ENCODE measurements at regions not wholly inside any gene's neighbourhood (a gene's known extent, or its start where the extent isn't known, plus 50 kb on each side); places are given as distances from the start of the nearest gene placed in this dataset.

DNA sequence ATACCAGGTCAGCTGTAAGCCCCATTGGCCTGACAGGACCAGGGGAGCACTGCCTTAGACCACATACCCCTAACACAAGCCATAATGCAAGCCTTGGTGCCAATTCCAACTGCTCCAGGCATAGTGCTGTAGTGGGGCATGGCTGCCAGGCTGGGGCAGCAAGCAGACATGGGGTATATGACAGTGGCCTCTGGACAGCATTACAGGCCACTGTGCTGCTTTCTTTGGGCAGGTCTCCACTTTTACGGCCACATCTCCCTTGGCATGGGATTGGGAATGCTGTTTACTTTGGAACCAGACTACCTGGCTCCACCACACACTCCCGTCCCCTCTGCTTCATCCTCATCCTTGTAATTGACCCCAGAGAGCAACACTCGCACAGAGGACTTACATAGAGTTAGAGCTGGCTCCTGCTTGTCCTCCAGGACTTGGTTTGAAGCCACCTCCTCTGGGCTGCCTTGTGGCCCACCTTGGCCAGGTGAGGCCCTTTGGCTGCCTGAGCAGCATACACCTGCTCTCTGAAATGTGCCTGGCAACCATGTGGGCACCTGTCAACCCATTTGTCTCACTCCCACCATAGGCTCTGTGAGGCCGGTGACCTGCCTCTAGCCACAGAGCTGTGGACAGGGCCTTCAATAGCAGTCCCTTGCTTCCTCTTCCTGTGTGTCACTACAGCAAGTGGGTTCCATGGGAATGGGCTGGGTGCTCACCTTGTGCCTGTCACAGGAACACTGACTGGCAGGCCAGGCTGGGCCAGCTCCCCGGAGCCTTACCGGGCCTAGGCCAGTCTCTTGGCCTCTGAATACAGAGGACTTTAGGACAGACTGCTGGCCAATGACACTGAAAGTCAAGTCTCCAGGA is 262.6 kb upstream of the HS6ST1 start:
- TF ChIP-seq CTCF (IDR thresholded peaks at IDR 0.05; ENCODE audit: insufficient read depth, low read length): no peak
- TF ChIP-seq, protein P1, sequence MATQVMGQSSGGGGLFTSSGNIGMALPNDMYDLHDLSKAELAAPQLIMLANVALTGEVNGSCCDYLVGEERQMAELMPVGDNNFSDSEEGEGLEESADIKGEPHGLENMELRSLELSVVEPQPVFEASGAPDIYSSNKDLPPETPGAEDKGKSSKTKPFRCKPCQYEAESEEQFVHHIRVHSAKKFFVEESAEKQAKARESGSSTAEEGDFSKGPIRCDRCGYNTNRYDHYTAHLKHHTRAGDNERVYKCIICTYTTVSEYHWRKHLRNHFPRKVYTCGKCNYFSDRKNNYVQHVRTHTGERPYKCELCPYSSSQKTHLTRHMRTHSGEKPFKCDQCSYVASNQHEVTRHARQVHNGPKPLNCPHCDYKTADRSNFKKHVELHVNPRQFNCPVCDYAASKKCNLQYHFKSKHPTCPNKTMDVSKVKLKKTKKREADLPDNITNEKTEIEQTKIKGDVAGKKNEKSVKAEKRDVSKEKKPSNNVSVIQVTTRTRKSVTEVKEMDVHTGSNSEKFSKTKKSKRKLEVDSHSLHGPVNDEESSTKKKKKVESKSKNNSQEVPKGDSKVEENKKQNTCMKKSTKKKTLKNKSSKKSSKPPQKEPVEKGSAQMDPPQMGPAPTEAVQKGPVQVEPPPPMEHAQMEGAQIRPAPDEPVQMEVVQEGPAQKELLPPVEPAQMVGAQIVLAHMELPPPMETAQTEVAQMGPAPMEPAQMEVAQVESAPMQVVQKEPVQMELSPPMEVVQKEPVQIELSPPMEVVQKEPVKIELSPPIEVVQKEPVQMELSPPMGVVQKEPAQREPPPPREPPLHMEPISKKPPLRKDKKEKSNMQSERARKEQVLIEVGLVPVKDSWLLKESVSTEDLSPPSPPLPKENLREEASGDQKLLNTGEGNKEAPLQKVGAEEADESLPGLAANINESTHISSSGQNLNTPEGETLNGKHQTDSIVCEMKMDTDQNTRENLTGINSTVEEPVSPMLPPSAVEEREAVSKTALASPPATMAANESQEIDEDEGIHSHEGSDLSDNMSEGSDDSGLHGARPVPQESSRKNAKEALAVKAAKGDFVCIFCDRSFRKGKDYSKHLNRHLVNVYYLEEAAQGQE (IDR thresholded peaks at IDR 0.05; ENCODE audit: insufficient replicate concordance, low read depth): no peak
- no peak for TF ChIP-seq POLR2AphosphoS5 (IDR thresholded peaks at IDR 0.05; ENCODE audit: low read depth)

Data from HL-60 (cell line).